OCI-LY3 (cell line): ENCODE measurements at regions not wholly inside any gene's neighbourhood (a gene's known extent, or its start where the extent isn't known, plus 50 kb on each side); places are given as distances from the start of the nearest gene placed in this dataset.

Experiments used
- H2AFZ ChIP-seq: fragments of 200-600, 300-600 bp; shearing (Covaris generic); 2 replicates; pipeline ENCODE4 v1.6.0; 2014; ENCODE audit warnings: antibody characterized with exemption, low read depth, low read length
- H3K27ac ChIP-seq: fragments of 200-600, 300-600 bp; sonication (generic); 2 replicates; pipeline ENCODE4 v1.5.1; 2014; ENCODE audit warnings: mild to moderate bottlenecking, low read length, moderate library complexity, mixed read lengths
- H3K27me3 ChIP-seq: fragments of 200-600, 300-600 bp; sonication (generic); 2 replicates; pipeline ENCODE4 v1.6.1; 2014; ENCODE audit warnings: low read depth, low read length, mixed read lengths
- H3K36me3 ChIP-seq: fragments of 200-600, 300-600 bp; sonication (generic); replicated peaks from 2 replicates; pipeline ENCODE3; 2014; ENCODE audit warnings: low read depth, low read length, mixed read lengths
- H3K4me1 ChIP-seq: fragments of 300-600, 200-600 bp; sonication (generic); 2 replicates; pipeline ENCODE4 v1.6.1; 2014; ENCODE audit warnings: low read length, mixed read lengths
- H3K4me2 ChIP-seq: fragments of 200-600, 300-600 bp; sonication (generic); 2 replicates; pipeline ENCODE4 v1.6.1; 2014; ENCODE audit warnings: low read length, mixed read lengths
- H3K4me3 ChIP-seq: fragments of 300-600, 200-600 bp; sonication (generic); 2 replicates; pipeline ENCODE4 v1.5.1; 2014; ENCODE audit warnings: antibody characterized with exemption, mild to moderate bottlenecking, low read length, moderate library complexity
- H3K79me2 ChIP-seq: fragments of 300-600, 200-600 bp; shearing (Covaris generic); 2 replicates; pipeline ENCODE4 v1.6.1; 2014; ENCODE audit warnings: mild to moderate bottlenecking, low read length, mixed read lengths
- H3K9ac ChIP-seq: fragments of 300-600, 200-600 bp; shearing (Covaris generic); 2 replicates; pipeline ENCODE4 v1.6.0; 2014; ENCODE audit warnings: mild to moderate bottlenecking, low read length, moderate library complexity
- H3K9me3 ChIP-seq: fragments of 200-600, 300-600 bp; shearing (Covaris generic); 2 replicates; pipeline ENCODE4 v1.6.1; 2014; ENCODE audit warnings: low read length, mixed read lengths; ENCODE audit not compliant: insufficient read depth
- H4K20me1 ChIP-seq: fragments of 200-600, 300-600 bp; sonication (generic); 2 replicates; pipeline ENCODE4 v1.6.1; 2016; ENCODE audit warnings: low read length, mixed read lengths; ENCODE audit not compliant: insufficient read depth
- CTCF ChIP-seq: fragments of 200-600, 300-600 bp; sonication (generic); IDR thresholded peaks from 2 replicates; pipeline ENCODE4 v1.5.1; 2014; ENCODE audit warnings: antibody characterized with exemption, low read length, low read depth
- EZH2phosphoT487 ChIP-seq: fragments of 200-600 bp; shearing (Covaris generic); IDR thresholded peaks from 2 replicates; pipeline ENCODE4 v1.6.1; 2018; ENCODE audit warnings: antibody characterized with exemption, mixed run types, low read depth

- Histone ChIP-seq H2AFZ (no peak overlapping the region), H3K9ac (no peak overlapping the region), H3K9me3 (no peaks in the 10 kb centered on the region), H3K27ac (no peak overlapping the region), H3K4me1 (no peaks in the 10 kb centered on the region), H4K20me1 (peaks cover 5% of the 10 kb centered on the region; the same call in 1 of the 2 replicates), H3K79me2 (peaks cover 10% of the 10 kb centered on the region; the same call in 1 of the 2 replicates), H3K27me3 (no peaks in the 10 kb centered on the region), H3K4me3 (no peak overlapping the region), H3K36me3 (peaks cover 10% of the 10 kb centered on the region), H3K4me2 (no peak overlapping the region)
- no peak for TF ChIP-seq CTCF
- no peak for TF ChIP-seq EZH2phosphoT487
These were observed 212.4 kb downstream of the BRD1 start for GRCh38 chr22:49614966-49615965.

- Histone ChIP-seq H2AFZ (no peak overlapping the region), H3K79me2 (peaks cover 10% of the 10 kb centered on the region; the same call in 1 of the 2 replicates), H3K27me3 (no peaks in the 10 kb centered on the region), H4K20me1 (no peaks in the 10 kb centered on the region), H3K4me1 (no peaks in the 10 kb centered on the region), H3K27ac (no peak overlapping the region), H3K9ac (no peak overlapping the region), H3K4me2 (no peak overlapping the region), H3K36me3 (peaks cover 11% of the 10 kb centered on the region), H3K9me3 (no peaks in the 10 kb centered on the region), H3K4me3 (no peak overlapping the region)
- TF ChIP-seq CTCF: no peak
These were observed 214.0 kb downstream of the BRD1 start for GRCh38 chr22:49613511-49614270.

- no peak overlapping the region for H2AFZ ChIP-seq
- no peak overlapping the region for H3K27ac ChIP-seq
- no peaks in the 10 kb centered on the region for H3K27me3 ChIP-seq
- H3K36me3 ChIP-seq: peaks cover 17% of the 10 kb centered on the region
- TF ChIP-seq CTCF: no peak
- no peak for TF ChIP-seq EZH2phosphoT487
- H3K4me3 ChIP-seq: no peak overlapping the region
- peaks cover 10% of the 10 kb centered on the region; the same call in 1 of the 2 replicates for H3K79me2 ChIP-seq
- H3K9me3 ChIP-seq: no peaks in the 10 kb centered on the region
- no peaks in the 10 kb centered on the region for H4K20me1 ChIP-seq
- H3K9ac ChIP-seq: no peak overlapping the region
- no peaks in the 10 kb centered on the region for H3K4me1 ChIP-seq
- no peak overlapping the region for H3K4me2 ChIP-seq
These were observed 214.6 kb downstream of the BRD1 start for GRCh38 chr22:49613108-49613507.
